H54 (cell line): ENCODE measurements at regions not wholly inside any gene's neighbourhood (a gene's known extent, or its start where the extent isn't known, plus 50 kb on each side); places are given as distances from the start of the nearest gene placed in this dataset.
"Not testable (repeated sequence)": the region's sequence is repeated elsewhere in the genome, so short reads cannot be mapped to it uniquely, and the experiment has no call there.

Source experiments
- DNase-seq: peaks from one replicate; pipeline ENCODE4 v3.0.0; 2011; ENCODE audit warnings: low spot score, mixed read lengths; ENCODE audit not compliant: insufficient read length
- FAIRE-seq: peaks from 3 replicates; lab custom pipeline; 2011; peaks lifted over from hg19 to GRCh38; lab: Jason Lieb, UNC
- POLR2A ChIP-seq: IDR thresholded peaks from 2 replicates; pipeline ENCODE4 v1.6.1; 2011; ENCODE audit warnings: low read depth, mild to moderate bottlenecking, low read length

- FAIRE-seq, result no peak
- TF ChIP-seq POLR2A, result no peak
- no peak for DNase-seq
Observed at GRCh38 chr2:16067866-16068551, 127.7 kb downstream of the MYCN start.

GRCh38 chr2:16067444-16067843 lies 127.1 kb downstream of the MYCN start:
- no peak for TF ChIP-seq POLR2A
- FAIRE-seq (no peak), DNase-seq (no peak)

GRCh38 chr2:16067037-16067406 lies 126.7 kb downstream of the MYCN start:
- FAIRE-seq, result no peak
- no peak for DNase-seq
- TF ChIP-seq POLR2A, result no peak

- FAIRE-seq, result no peak
- DNase-seq, result no peak
- no peak for TF ChIP-seq POLR2A
Observed at GRCh38 chr2:16066261-16067036, 126.1 kb downstream of the MYCN start.

- FAIRE-seq, DNase-seq: not testable (repeated sequence)
Observed at GRCh38 chr2:16065272-16066069, 125.1 kb downstream of the MYCN start.

GRCh38 chr2:16064745-16065144 lies 124.4 kb downstream of the MYCN start:
- no peak for FAIRE-seq
- no peak for DNase-seq
- no peak for TF ChIP-seq POLR2A

GRCh38 chr2:16063955-16064633 lies 123.7 kb downstream of the MYCN start:
- DNase-seq, result no peak
- FAIRE-seq, result no peak
- TF ChIP-seq POLR2A, result no peak

- DNase-seq, result no peak
- no peak for FAIRE-seq
- TF ChIP-seq POLR2A, result no peak
Observed at GRCh38 chr2:16063251-16063850, 123.0 kb downstream of the MYCN start.

GRCh38 chr2:16062471-16063250 lies 122.3 kb downstream of the MYCN start:
- TF ChIP-seq POLR2A, result no peak
- FAIRE-seq (no peak), DNase-seq (no peak)

- no peak for FAIRE-seq
- DNase-seq, result no peak
Observed at GRCh38 chr2:16061441-16062217, 121.3 kb downstream of the MYCN start.

GRCh38 chr2:16060936-16061338 lies 120.6 kb downstream of the MYCN start:
- no peak for FAIRE-seq
- TF ChIP-seq POLR2A, result no peak
- DNase-seq, result no peak

More at GRCh38 chr2:16061441-16062217, 121.3 kb downstream of the MYCN start:
- TF ChIP-seq POLR2A, result no peak
